ENCODE measurements at regions not wholly inside any gene's neighbourhood (a gene's known extent, or its start where the extent isn't known, plus 50 kb on each side); places are given as distances from the start of the nearest gene placed in this dataset.

DNA sequence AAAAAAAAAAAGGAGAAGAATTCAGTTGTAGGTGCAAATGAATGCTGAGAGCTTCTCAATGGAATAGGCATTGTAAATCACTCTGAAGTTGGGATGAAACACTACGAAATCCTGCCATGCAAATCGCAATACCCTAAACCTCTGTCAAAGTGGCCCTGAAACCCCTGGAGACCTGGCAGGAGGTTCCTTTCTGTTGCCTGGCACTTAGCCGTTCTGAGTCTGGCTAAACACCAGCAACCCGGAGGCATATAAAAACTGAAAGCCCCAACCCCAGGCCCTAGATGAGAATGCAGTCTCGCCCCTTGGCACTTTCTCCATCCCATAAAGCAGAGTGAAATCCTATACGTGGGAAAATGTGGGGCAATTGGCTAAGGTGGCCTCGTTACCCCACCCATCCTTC, 151.5 kb upstream of the PARP11 start:
- peaks cover 4% of the 10 kb centered on the region for H3K27me3 ChIP-seq (ENCODE audit: insufficient read depth, low read length)
- H3K4me1 ChIP-seq (ENCODE audit: insufficient read depth, low read length) = no peaks in the 10 kb centered on the region
- no peak for DNase-seq (ENCODE audit: insufficient read length, low spot score, missing footprints)
- TF ChIP-seq, protein P1, sequence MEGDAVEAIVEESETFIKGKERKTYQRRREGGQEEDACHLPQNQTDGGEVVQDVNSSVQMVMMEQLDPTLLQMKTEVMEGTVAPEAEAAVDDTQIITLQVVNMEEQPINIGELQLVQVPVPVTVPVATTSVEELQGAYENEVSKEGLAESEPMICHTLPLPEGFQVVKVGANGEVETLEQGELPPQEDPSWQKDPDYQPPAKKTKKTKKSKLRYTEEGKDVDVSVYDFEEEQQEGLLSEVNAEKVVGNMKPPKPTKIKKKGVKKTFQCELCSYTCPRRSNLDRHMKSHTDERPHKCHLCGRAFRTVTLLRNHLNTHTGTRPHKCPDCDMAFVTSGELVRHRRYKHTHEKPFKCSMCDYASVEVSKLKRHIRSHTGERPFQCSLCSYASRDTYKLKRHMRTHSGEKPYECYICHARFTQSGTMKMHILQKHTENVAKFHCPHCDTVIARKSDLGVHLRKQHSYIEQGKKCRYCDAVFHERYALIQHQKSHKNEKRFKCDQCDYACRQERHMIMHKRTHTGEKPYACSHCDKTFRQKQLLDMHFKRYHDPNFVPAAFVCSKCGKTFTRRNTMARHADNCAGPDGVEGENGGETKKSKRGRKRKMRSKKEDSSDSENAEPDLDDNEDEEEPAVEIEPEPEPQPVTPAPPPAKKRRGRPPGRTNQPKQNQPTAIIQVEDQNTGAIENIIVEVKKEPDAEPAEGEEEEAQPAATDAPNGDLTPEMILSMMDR (IDR thresholded peaks at IDR 0.05; ENCODE audit: extremely low read depth, low read depth, low read length) = no peak
- H4K20me1 ChIP-seq (ENCODE audit: insufficient read depth, low read length) = no peaks in the 10 kb centered on the region
- H3K27ac ChIP-seq (ENCODE audit: low read depth, low read length) = no peak overlapping the region
- no peaks in the 10 kb centered on the region for H3K9me3 ChIP-seq (ENCODE audit: low read depth, low read length)
- no peak overlapping the region for H3K4me3 ChIP-seq (ENCODE audit: insufficient read depth, low read length)
- H2AFZ ChIP-seq (ENCODE audit: low read length) = no peak overlapping the region
- H3K36me3 ChIP-seq (ENCODE audit: insufficient read depth, low read length) = no peaks in the 10 kb centered on the region
- no peak overlapping the region for H3K4me2 ChIP-seq (ENCODE audit: insufficient read depth, low read length)
- H3K79me2 ChIP-seq (ENCODE audit: insufficient read depth, low read length) = no peaks in the 10 kb centered on the region

DNA sequence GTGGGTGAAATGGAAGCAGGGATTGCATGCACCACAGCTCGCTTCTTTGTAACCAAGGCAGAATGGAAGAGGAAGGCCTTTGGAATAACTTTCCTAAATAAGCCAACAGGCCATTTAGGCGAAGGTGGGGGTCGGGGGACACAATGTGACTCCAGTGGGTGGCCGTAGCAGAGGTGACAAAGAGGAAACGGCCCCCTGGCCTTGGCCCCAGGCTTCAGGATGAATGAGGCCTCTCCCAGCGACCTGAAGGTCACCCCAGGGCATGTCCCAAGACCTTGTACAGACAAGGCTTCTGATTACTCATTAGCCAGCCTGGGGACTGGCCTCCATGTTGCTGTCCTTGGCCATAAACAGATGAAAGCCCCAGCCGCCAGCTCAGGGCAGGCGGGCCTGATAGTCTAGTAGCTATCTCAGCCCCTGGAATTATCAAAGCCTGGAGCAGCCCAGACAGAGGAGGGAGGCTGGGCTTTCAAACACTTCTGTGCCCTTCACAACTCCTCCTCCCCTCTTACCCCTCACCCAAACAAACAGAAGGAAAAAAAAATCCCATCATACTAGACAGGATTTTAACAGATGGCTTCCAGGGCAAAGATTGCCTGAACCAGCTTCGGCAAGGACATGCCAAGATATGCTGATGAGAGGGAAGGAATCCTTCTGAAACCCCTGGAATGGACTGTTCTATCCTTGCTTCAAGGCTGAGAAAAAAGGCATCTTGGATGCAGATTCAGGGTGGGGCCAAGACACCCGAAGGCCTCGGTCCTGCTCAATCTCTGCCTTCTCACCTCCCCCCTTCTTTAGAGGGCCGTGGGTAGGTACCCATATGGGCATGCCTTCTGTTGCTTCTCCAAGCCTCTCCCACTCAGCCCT, 142.3 kb upstream of the PARP11 start:
- TF ChIP-seq, protein P1 (IDR thresholded peaks at IDR 0.05; ENCODE audit: extremely low read depth, low read depth, low read length) = no peak
- no peaks in the 10 kb centered on the region for H3K4me1 ChIP-seq (ENCODE audit: insufficient read depth, low read length)
- H2AFZ ChIP-seq (ENCODE audit: low read length) = no peak overlapping the region
- no peak overlapping the region for H3K27ac ChIP-seq (ENCODE audit: low read depth, low read length)
- no peak for DNase-seq (ENCODE audit: insufficient read length, low spot score, missing footprints)
- peaks cover 2% of the 10 kb centered on the region for H3K27me3 ChIP-seq (ENCODE audit: insufficient read depth, low read length)
- no peaks in the 10 kb centered on the region for H3K9me3 ChIP-seq (ENCODE audit: low read depth, low read length)
- H4K20me1 ChIP-seq (ENCODE audit: insufficient read depth, low read length) = no peaks in the 10 kb centered on the region
- no peak overlapping the region for H3K4me3 ChIP-seq (ENCODE audit: insufficient read depth, low read length)
- no peak overlapping the region for H3K4me2 ChIP-seq (ENCODE audit: insufficient read depth, low read length)
- H3K79me2 ChIP-seq (ENCODE audit: insufficient read depth, low read length) = no peaks in the 10 kb centered on the region
- H3K36me3 ChIP-seq (ENCODE audit: insufficient read depth, low read length) = no peaks in the 10 kb centered on the region

DNA sequence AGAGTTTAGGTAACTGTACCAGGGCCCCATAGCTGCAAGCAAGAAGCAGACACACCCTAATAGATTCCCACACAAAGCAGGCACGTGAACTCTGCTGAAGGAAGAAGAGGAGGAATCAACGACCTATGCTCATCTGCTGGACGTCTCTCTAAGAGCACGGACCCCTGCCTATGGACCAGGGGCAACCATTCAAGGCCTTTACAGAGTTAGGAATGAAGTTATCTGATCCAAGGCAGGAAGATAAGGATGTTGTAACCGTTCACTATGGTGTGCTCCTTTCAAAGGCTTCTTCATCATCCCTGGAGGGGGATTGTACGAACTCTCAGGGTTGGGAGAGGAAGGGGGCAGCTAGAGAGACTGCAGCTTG, 141.6 kb upstream of the PARP11 start:
- H3K4me1 ChIP-seq (ENCODE audit: insufficient read depth, low read length) = no peaks in the 10 kb centered on the region
- peaks cover 2% of the 10 kb centered on the region for H3K27me3 ChIP-seq (ENCODE audit: insufficient read depth, low read length)
- H3K4me2 ChIP-seq (ENCODE audit: insufficient read depth, low read length) = no peak overlapping the region
- H3K27ac ChIP-seq (ENCODE audit: low read depth, low read length) = no peak overlapping the region
- no peaks in the 10 kb centered on the region for H4K20me1 ChIP-seq (ENCODE audit: insufficient read depth, low read length)
- no peaks in the 10 kb centered on the region for H3K79me2 ChIP-seq (ENCODE audit: insufficient read depth, low read length)
- H2AFZ ChIP-seq (ENCODE audit: low read length) = no peak overlapping the region
- H3K4me3 ChIP-seq (ENCODE audit: insufficient read depth, low read length) = no peak overlapping the region
- DNase-seq (ENCODE audit: insufficient read length, low spot score, missing footprints) = no peak
- no peaks in the 10 kb centered on the region for H3K36me3 ChIP-seq (ENCODE audit: insufficient read depth, low read length)
- TF ChIP-seq, protein P1 (IDR thresholded peaks at IDR 0.05; ENCODE audit: extremely low read depth, low read depth, low read length) = no peak
- no peaks in the 10 kb centered on the region for H3K9me3 ChIP-seq (ENCODE audit: low read depth, low read length)

DNA sequence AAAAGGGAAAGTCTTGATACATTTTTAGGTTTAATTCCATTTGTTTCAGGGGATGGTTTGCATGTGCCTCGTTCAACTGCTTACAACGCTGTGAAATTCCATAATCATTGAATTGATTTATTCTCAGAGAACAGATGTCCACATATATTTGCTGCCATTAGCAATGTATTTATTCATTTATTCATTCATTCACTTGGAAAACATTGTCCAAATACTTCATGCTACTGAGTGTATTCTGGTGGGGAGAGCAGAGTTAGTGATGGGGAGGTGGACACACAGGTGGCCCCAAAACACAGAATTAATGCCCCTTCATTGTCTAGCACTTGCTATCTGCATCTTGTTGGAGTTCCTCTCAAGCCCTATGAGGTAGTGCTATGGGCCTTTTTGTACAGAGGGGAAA, 141.2 kb upstream of the PARP11 start:
- no peak overlapping the region for H3K27ac ChIP-seq (ENCODE audit: low read depth, low read length)
- H3K4me1 ChIP-seq (ENCODE audit: insufficient read depth, low read length) = no peaks in the 10 kb centered on the region
- H3K27me3 ChIP-seq (ENCODE audit: insufficient read depth, low read length) = peaks cover 2% of the 10 kb centered on the region
- no peak overlapping the region for H2AFZ ChIP-seq (ENCODE audit: low read length)
- H3K9me3 ChIP-seq (ENCODE audit: low read depth, low read length) = no peaks in the 10 kb centered on the region
- H3K79me2 ChIP-seq (ENCODE audit: insufficient read depth, low read length) = no peaks in the 10 kb centered on the region
- no peak overlapping the region for H3K4me2 ChIP-seq (ENCODE audit: insufficient read depth, low read length)
- H3K4me3 ChIP-seq (ENCODE audit: insufficient read depth, low read length) = no peak overlapping the region
- no peaks in the 10 kb centered on the region for H4K20me1 ChIP-seq (ENCODE audit: insufficient read depth, low read length)
- H3K36me3 ChIP-seq (ENCODE audit: insufficient read depth, low read length) = no peaks in the 10 kb centered on the region
- TF ChIP-seq, protein P1 (IDR thresholded peaks at IDR 0.05; ENCODE audit: extremely low read depth, low read depth, low read length) = no peak
- no peak for DNase-seq (ENCODE audit: insufficient read length, low spot score, missing footprints)

All from osteoblast (primary cell).